WTC11 (cell line): ENCODE measurements at regions not wholly inside any gene's neighbourhood (a gene's known extent, or its start where the extent isn't known, plus 50 kb on each side); places are given as distances from the start of the nearest gene placed in this dataset.

ENCODE experiments used
- ATAC-seq: fragments of 200-7000 bp; cut with Tn5 transposase; 2 replicates; pipeline ENCODE4 v1.10.0; 2021; ENCODE audit warnings: mild to moderate bottlenecking, moderate library complexity
- CTCF ChIA-PET: fragments of 300-600 bp; sonication (Branson Sonifier 250); formaldehyde crosslinking; loops from one replicate; lab custom pipeline; 2021; ENCODE audit warnings: antibody characterized with exemption; lab: Charles Lee
- POLR2A ChIA-PET: fragments of 350-600 bp; sonication (Branson Sonifier 250); formaldehyde crosslinking; loops from one replicate; lab custom pipeline; 2021; ENCODE audit warnings: antibody characterized with exemption; lab: Charles Lee
- DNase-seq: peaks from one replicate; pipeline ENCODE4 v3.0.0; 2021; ENCODE audit warnings: low spot score
- H3K27ac Mint-ChIP-seq: 2 replicates; pipeline ENCODE4 v1.8.0; 2021; ENCODE audit warnings: mixed read lengths
- H3K27me3 Mint-ChIP-seq: 2 replicates; pipeline ENCODE4 v1.8.0; 2021; ENCODE audit warnings: low read depth, mild to moderate bottlenecking, moderate library complexity, mixed read lengths
- H3K36me3 Mint-ChIP-seq: 2 replicates; pipeline ENCODE4 v1.8.0; 2021; ENCODE audit warnings: mixed read lengths
- H3K4me1 Mint-ChIP-seq: 2 replicates; pipeline ENCODE4 v1.8.0; 2022; ENCODE audit warnings: mixed read lengths
- H3K4me3 Mint-ChIP-seq: 2 replicates; pipeline ENCODE4 v1.8.0; 2021; ENCODE audit warnings: mild to moderate bottlenecking, moderate library complexity, mixed read lengths
- H3K9me3 Mint-ChIP-seq: 2 replicates; pipeline ENCODE4 v1.8.0; 2021; ENCODE audit warnings: mixed read lengths
- ARID4B ChIP-seq: sonication (generic); formaldehyde crosslinking; IDR thresholded peaks from 2 replicates; pipeline ENCODE4 v1.8.0; 2023; ENCODE audit warnings: missing genetic modification reagents, mild to moderate bottlenecking, borderline replicate concordance
- E2F5 ChIP-seq: sonication (generic); formaldehyde crosslinking; IDR thresholded peaks from 2 replicates; pipeline ENCODE4 v1.8.1; 2022; ENCODE audit warnings: mild to moderate bottlenecking, moderate library complexity, missing genetic modification reagents
- ELF4 ChIP-seq: sonication (generic); formaldehyde crosslinking; IDR thresholded peaks from 2 replicates; pipeline ENCODE4 v1.8.1; 2022; ENCODE audit warnings: low read depth, mild to moderate bottlenecking, moderate library complexity, missing genetic modification reagents
- ETV6 ChIP-seq: sonication (generic); formaldehyde crosslinking; IDR thresholded peaks from 2 replicates; pipeline ENCODE4 v1.8.1; 2022; ENCODE audit warnings: mild to moderate bottlenecking, missing genetic modification reagents
- FOXK1 ChIP-seq: sonication (generic); formaldehyde crosslinking; IDR thresholded peaks from 2 replicates; pipeline ENCODE4 v1.8.0; 2022; ENCODE audit warnings: mild to moderate bottlenecking, moderate library complexity, missing genetic modification reagents
- GABPB1 ChIP-seq: sonication (generic); formaldehyde crosslinking; IDR thresholded peaks from 2 replicates; pipeline ENCODE4 v1.8.1; 2023; ENCODE audit warnings: mild to moderate bottlenecking, missing genetic modification reagents
- OVOL2 ChIP-seq: fragments of 250-450 bp; sonication (Bioruptor Pico); IDR thresholded peaks from 2 replicates; pipeline ENCODE4 v1.9.0; 2021; ENCODE audit warnings: mild to moderate bottlenecking, borderline replicate concordance
- ZNF263 ChIP-seq: sonication (generic); formaldehyde crosslinking; IDR thresholded peaks from 2 replicates; pipeline ENCODE4 v1.8.1; 2022; ENCODE audit warnings: low read depth, mild to moderate bottlenecking, moderate library complexity, missing genetic modification reagents
- ZNF396 ChIP-seq: fragments of 250-450 bp; sonication (Bioruptor Pico); IDR thresholded peaks from 2 replicates; pipeline ENCODE4 v1.8.0; 2021; ENCODE audit warnings: mild to moderate bottlenecking, moderate library complexity, borderline replicate concordance
- TF ChIP-seq, protein P1 (sequence below): sonication (generic); formaldehyde crosslinking; IDR thresholded peaks from 2 replicates; pipeline ENCODE4 v1.8.0; 2022; ENCODE audit warnings: missing genetic modification reagents
- TF ChIP-seq, protein P2 (sequence below): sonication (generic); formaldehyde crosslinking; IDR thresholded peaks from 2 replicates; pipeline ENCODE4 v1.8.1; 2023; ENCODE audit warnings: mild to moderate bottlenecking, missing genetic modification reagents, borderline replicate concordance

GRCh38 chr13:22102271-22102670, 431.4 kb downstream of the FGF9 start:
- no peak for ATAC-seq
- no peak for TF ChIP-seq ARID4B (CRISPR knock-in tag)
- TF ChIP-seq, protein P1, sequence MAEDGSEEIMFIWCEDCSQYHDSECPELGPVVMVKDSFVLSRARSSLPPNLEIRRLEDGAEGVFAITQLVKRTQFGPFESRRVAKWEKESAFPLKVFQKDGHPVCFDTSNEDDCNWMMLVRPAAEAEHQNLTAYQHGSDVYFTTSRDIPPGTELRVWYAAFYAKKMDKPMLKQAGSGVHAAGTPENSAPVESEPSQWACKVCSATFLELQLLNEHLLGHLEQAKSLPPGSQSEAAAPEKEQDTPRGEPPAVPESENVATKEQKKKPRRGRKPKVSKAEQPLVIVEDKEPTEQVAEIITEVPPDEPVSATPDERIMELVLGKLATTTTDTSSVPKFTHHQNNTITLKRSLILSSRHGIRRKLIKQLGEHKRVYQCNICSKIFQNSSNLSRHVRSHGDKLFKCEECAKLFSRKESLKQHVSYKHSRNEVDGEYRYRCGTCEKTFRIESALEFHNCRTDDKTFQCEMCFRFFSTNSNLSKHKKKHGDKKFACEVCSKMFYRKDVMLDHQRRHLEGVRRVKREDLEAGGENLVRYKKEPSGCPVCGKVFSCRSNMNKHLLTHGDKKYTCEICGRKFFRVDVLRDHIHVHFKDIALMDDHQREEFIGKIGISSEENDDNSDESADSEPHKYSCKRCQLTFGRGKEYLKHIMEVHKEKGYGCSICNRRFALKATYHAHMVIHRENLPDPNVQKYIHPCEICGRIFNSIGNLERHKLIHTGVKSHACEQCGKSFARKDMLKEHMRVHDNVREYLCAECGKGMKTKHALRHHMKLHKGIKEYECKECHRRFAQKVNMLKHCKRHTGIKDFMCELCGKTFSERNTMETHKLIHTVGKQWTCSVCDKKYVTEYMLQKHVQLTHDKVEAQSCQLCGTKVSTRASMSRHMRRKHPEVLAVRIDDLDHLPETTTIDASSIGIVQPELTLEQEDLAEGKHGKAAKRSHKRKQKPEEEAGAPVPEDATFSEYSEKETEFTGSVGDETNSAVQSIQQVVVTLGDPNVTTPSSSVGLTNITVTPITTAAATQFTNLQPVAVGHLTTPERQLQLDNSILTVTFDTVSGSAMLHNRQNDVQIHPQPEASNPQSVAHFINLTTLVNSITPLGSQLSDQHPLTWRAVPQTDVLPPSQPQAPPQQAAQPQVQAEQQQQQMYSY (CRISPR knock-in tag) = no peak
- TF ChIP-seq, protein P2, sequence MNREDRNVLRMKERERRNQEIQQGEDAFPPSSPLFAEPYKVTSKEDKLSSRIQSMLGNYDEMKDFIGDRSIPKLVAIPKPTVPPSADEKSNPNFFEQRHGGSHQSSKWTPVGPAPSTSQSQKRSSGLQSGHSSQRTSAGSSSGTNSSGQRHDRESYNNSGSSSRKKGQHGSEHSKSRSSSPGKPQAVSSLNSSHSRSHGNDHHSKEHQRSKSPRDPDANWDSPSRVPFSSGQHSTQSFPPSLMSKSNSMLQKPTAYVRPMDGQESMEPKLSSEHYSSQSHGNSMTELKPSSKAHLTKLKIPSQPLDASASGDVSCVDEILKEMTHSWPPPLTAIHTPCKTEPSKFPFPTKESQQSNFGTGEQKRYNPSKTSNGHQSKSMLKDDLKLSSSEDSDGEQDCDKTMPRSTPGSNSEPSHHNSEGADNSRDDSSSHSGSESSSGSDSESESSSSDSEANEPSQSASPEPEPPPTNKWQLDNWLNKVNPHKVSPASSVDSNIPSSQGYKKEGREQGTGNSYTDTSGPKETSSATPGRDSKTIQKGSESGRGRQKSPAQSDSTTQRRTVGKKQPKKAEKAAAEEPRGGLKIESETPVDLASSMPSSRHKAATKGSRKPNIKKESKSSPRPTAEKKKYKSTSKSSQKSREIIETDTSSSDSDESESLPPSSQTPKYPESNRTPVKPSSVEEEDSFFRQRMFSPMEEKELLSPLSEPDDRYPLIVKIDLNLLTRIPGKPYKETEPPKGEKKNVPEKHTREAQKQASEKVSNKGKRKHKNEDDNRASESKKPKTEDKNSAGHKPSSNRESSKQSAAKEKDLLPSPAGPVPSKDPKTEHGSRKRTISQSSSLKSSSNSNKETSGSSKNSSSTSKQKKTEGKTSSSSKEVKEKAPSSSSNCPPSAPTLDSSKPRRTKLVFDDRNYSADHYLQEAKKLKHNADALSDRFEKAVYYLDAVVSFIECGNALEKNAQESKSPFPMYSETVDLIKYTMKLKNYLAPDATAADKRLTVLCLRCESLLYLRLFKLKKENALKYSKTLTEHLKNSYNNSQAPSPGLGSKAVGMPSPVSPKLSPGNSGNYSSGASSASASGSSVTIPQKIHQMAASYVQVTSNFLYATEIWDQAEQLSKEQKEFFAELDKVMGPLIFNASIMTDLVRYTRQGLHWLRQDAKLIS (CRISPR knock-in tag) = no peak
- TF ChIP-seq GABPB1 (CRISPR knock-in tag) = no peak
- TF ChIP-seq ZNF263 = no peak
- TF ChIP-seq E2F5 (CRISPR knock-in tag) = no peak
- TF ChIP-seq ETV6 (CRISPR knock-in tag) = no peak
- TF ChIP-seq ELF4 (CRISPR knock-in tag) = no peak
- no peak for TF ChIP-seq ZNF396
- TF ChIP-seq FOXK1 (CRISPR knock-in tag) = no peak
- TF ChIP-seq OVOL2 = no peak
- Mint-ChIP-seq H3K27ac (no peak overlapping the region), H3K4me1 (peaks cover 4% of the 10 kb centered on the region; the same call in 1 of the 2 replicates), H3K4me3 (no peak overlapping the region), H3K36me3 (no peaks in the 10 kb centered on the region), H3K27me3 (no peaks in the 10 kb centered on the region), H3K9me3 (peaks cover 16% of the 10 kb centered on the region)
- DNase-seq = no peak
- ChIA-PET CTCF (no interaction called here), POLR2A (no interaction called here)
